A549 (cell line): ENCODE measurements at regions not wholly inside any gene's neighbourhood (a gene's known extent, or its start where the extent isn't known, plus 50 kb on each side); places are given as distances from the start of the nearest gene placed in this dataset.

Experiments
- ATAC-seq, 2 experiments: fragments of 200-7000 bp in 1 of 2; fragments of >200 bp in 1 of 2; cut with Nextera tagmentation in 1 of 2; cut with Tn5 transposase in 1 of 2; 3 replicates each; pipeline versions ENCODE4 v1.8.0 to v1.9.1; 2018 to 2020; ENCODE audit warnings: mild to moderate bottlenecking in 1 of 2, moderate library complexity in 1 of 2
- CTCF ChIA-PET: fragments of 300-600 bp; sonication (Branson Sonifier 250); formaldehyde crosslinking; extraction: SDS; loops from one replicate; lab custom pipeline; 2021; ENCODE audit warnings: antibody characterized with exemption, inconsistent platforms; lab: Yijun Ruan, JAX
- POLR2A ChIA-PET: fragments of 350-600 bp; formaldehyde crosslinking; extraction: SDS; loops from one replicate; lab custom pipeline; 2021; ENCODE audit warnings: antibody characterized with exemption, inconsistent platforms; lab: Yijun Ruan, JAX
- DNase-seq, 2 experiments: peaks; one replicate each; pipeline versions ENCODE4 v3.0.0 to v3.0.0-alpha.2; 2011 to 2016; ENCODE audit warnings: low read depth in 1 of 2, low spot score in 1 of 2
- FAIRE-seq: peaks from 2 replicates; lab custom pipeline; 2011; peaks lifted over from hg19 to GRCh38; lab: Jason Lieb, UNC
- H3K27ac ChIP-seq, 2 experiments: fragments of >200 bp; sonication (Bioruptor Twin); formaldehyde crosslinking; 3 replicates each; pipeline ENCODE4 v1.5.1; 2016 to 2017
- H3K4me1 ChIP-seq: fragments of >200 bp; sonication (Bioruptor Twin); formaldehyde crosslinking; 3 replicates; pipeline ENCODE4 v1.6.1; 2016
- H3K4me2 ChIP-seq: fragments of >200 bp; sonication (Bioruptor Twin); formaldehyde crosslinking; 3 replicates; pipeline ENCODE4 v1.6.1; 2016
- H3K4me3 ChIP-seq: fragments of >200 bp; sonication (Bioruptor Twin); formaldehyde crosslinking; 3 replicates; pipeline ENCODE4 v1.5.1; 2016
- H3K9me3 ChIP-seq: fragments of >200 bp; sonication (Bioruptor Twin); formaldehyde crosslinking; 3 replicates; pipeline ENCODE4 v1.6.1; 2016
- CBX2 ChIP-seq: fragments of 200-600 bp; sonication (generic); IDR thresholded peaks from 2 replicates; pipeline ENCODE4 v1.6.1; 2016; ENCODE audit warnings: low read depth, mild to moderate bottlenecking, borderline replicate concordance
- CEBPB ChIP-seq, 2 experiments: fragments of >200 bp in 1 of 2; sonication (Bioruptor Twin) in 1 of 2; formaldehyde crosslinking in 1 of 2; IDR thresholded peaks; 2 replicates each; pipeline ENCODE4 v1.6.1; 2012 to 2016
- EHMT2 ChIP-seq: fragments of 200-600 bp; sonication (generic); IDR thresholded peaks from 2 replicates; pipeline ENCODE4 v1.6.1; 2016; ENCODE audit warnings: antibody characterized with exemption, low read depth, mild to moderate bottlenecking, moderate library complexity
- ESRRA ChIP-seq: fragments of 150-350 bp; IDR thresholded peaks from 2 replicates; pipeline ENCODE4 v1.6.1; 2014; ENCODE audit warnings: mild to moderate bottlenecking, low read length, borderline replicate concordance
- FOSL2 ChIP-seq, 2 experiments: fragments of 450-650 bp in 1 of 2; fragments of >200 bp in 1 of 2; sonication (Bioruptor Twin) in 1 of 2; formaldehyde crosslinking; IDR thresholded peaks; 2 replicates each; pipeline versions ENCODE4 v1.5.0 to v1.6.1; 2016 to 2020; ENCODE audit warnings: mild to moderate bottlenecking in 1 of 2, moderate library complexity in 1 of 2
- FOXS1 ChIP-seq: fragments of 250-450 bp; sonication (Bioruptor Pico); IDR thresholded peaks from 2 replicates; pipeline ENCODE4 v1.5.0; 2020; ENCODE audit warnings: mild to moderate bottlenecking, moderate library complexity
- GATA3 ChIP-seq: IDR thresholded peaks from 2 replicates; pipeline ENCODE4 v1.6.1; 2012; ENCODE audit warnings: borderline replicate concordance
- HOXB5 ChIP-seq: fragments of 250-450 bp; sonication (Bioruptor Pico); IDR thresholded peaks from 2 replicates; pipeline ENCODE4 v1.5.0; 2020; ENCODE audit warnings: mild to moderate bottlenecking, moderate library complexity
- JUNB ChIP-seq: fragments of >200 bp; sonication (Bioruptor Twin); formaldehyde crosslinking; IDR thresholded peaks from 2 replicates; pipeline ENCODE4 v1.6.1; 2016
- MAFK ChIP-seq: fragments of 450-650 bp; IDR thresholded peaks from 2 replicates; pipeline ENCODE4 v1.6.1; 2014; ENCODE audit not compliant: partially characterized antibody
- MYC ChIP-seq: IDR thresholded peaks from 2 replicates; pipeline ENCODE4 v1.6.1; 2012; ENCODE audit warnings: mild to moderate bottlenecking, inconsistent platforms, low read length, improper control_type of control experiment, borderline replicate concordance
- NFE2L2 ChIP-seq: fragments of 150-350 bp; conservative IDR thresholded peaks from 2 replicates; pipeline ENCODE4 v1.6.1; 2014; ENCODE audit warnings: low read length
- POLR2A ChIP-seq: IDR thresholded peaks from 2 replicates; pipeline ENCODE4 v1.6.1; 2012; ENCODE audit warnings: mild to moderate bottlenecking, low read length
- RAD21 ChIP-seq, 2 experiments: fragments of >200 bp in 1 of 2; sonication (Bioruptor Twin) in 1 of 2; formaldehyde crosslinking in 1 of 2; IDR thresholded peaks in 1 of 2; conservative IDR thresholded peaks in 1 of 2; 2 replicates in 1 of 2; 3 replicates in 1 of 2; pipeline ENCODE4 v1.6.1; 2012 to 2018; ENCODE audit warnings: inconsistent platforms in 1 of 2
- RNF2 ChIP-seq: fragments of 200-600 bp; sonication (generic); IDR thresholded peaks from 2 replicates; pipeline ENCODE4 v1.6.1; 2016; ENCODE audit warnings: low read depth, mild to moderate bottlenecking, antibody characterized with exemption, moderate library complexity, borderline replicate concordance
- TP53 ChIP-seq: fragments of 250-450 bp; sonication (Bioruptor Pico); IDR thresholded peaks from 2 replicates; pipeline ENCODE4 v1.5.0; 2021; ENCODE audit warnings: mild to moderate bottlenecking, moderate library complexity
- USF2 ChIP-seq: fragments of 450-650 bp; IDR thresholded peaks from 2 replicates; pipeline ENCODE4 v1.6.1; 2014; ENCODE audit warnings: antibody characterized with exemption
- ZC3H11A ChIP-seq: fragments of 450-650 bp; IDR thresholded peaks from 2 replicates; pipeline ENCODE4 v1.6.1; 2014; ENCODE audit warnings: antibody characterized with exemption, mild to moderate bottlenecking
- ZFP36 ChIP-seq: fragments of 450-650 bp; IDR thresholded peaks from 2 replicates; pipeline ENCODE4 v1.6.1; 2014; ENCODE audit warnings: borderline replicate concordance; ENCODE audit not compliant: partially characterized antibody
- ZNF302 ChIP-seq: fragments of 250-450 bp; sonication (Bioruptor Pico); IDR thresholded peaks from 2 replicates; pipeline ENCODE4 v1.9.0; 2021; ENCODE audit warnings: inconsistent platforms, mild to moderate bottlenecking, moderate library complexity
- WGBS: methylation state at CpG from one replicate; pipeline ENCODE4 v1.1.6; 2017; ENCODE audit errors: missing lambda C conversion rate; 5-methylcytosine and 5-hydroxymethylcytosine counted together
- TF ChIP-seq, protein P1 (sequence below): IDR thresholded peaks from 2 replicates; pipeline ENCODE4 v1.6.1; 2012; ENCODE audit warnings: low read depth, borderline replicate concordance
- TF ChIP-seq, protein P2 (sequence below): IDR thresholded peaks from 2 replicates; pipeline ENCODE4 v1.6.1; 2012
- TF ChIP-seq, protein P3 (sequence below): fragments of 250-450 bp; sonication (Bioruptor Pico); IDR thresholded peaks from 2 replicates; pipeline ENCODE4 v1.5.0; 2020; ENCODE audit warnings: low read depth, mild to moderate bottlenecking, moderate library complexity

GRCh38 chr11:107196732-107197131 is 178.5 kb upstream of the GUCY1A2 start:
- ChIA-PET CTCF (no interaction called here), POLR2A (no interaction called here)
- ATAC-seq (peak; percentile 92 to 100), FAIRE-seq (no peak), DNase-seq (peak; percentile 6 to 69)
- 13% methylated on average over 1 of the region's 1 CpG for WGBS
- no peaks in the 10 kb centered on the region for H3K9me3 ChIP-seq
- H3K4me3 ChIP-seq = no peak overlapping the region
- H3K27ac ChIP-seq = peak overlapping the region; percentile 34 to 53; a peak in 5 of 6 replicates
- peaks cover 18% of the 10 kb centered on the region; the same call in 2 of the 3 replicates for H3K4me1 ChIP-seq
- peak overlapping the region; percentile 49 for H3K4me2 ChIP-seq
- TF ChIP-seq USF2 = no peak
- TF ChIP-seq ZFP36 = no peak
- TF ChIP-seq, protein P1, sequence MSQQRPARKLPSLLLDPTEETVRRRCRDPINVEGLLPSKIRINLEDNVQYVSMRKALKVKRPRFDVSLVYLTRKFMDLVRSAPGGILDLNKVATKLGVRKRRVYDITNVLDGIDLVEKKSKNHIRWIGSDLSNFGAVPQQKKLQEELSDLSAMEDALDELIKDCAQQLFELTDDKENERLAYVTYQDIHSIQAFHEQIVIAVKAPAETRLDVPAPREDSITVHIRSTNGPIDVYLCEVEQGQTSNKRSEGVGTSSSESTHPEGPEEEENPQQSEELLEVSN = no peak
- TF ChIP-seq ZC3H11A = no peak
- TF ChIP-seq GATA3 = no peak

- Histone ChIP-seq H3K4me1 (no peaks in the 10 kb centered on the region), H3K27ac (no peak overlapping the region), H3K9me3 (no peaks in the 10 kb centered on the region), H3K4me2 (no peak overlapping the region), H3K4me3 (no peak overlapping the region)
- no peak for FAIRE-seq
- CTCF ChIA-PET = no interaction called here
- DNase-seq = no peak
- POLR2A ChIA-PET = no interaction called here
- no peak for TF ChIP-seq ZNF302 (CRISPR knock-in tag)
- no peak for TF ChIP-seq FOXS1
- no peak for TF ChIP-seq JUNB
- no peak for ATAC-seq
Observed at GRCh38 chr11:107184986-107185385, 166.7 kb upstream of the GUCY1A2 start.

- Histone ChIP-seq H3K4me1 (no peaks in the 10 kb centered on the region), H3K27ac (no peak overlapping the region), H3K4me2 (no peak overlapping the region), H3K9me3 (no peaks in the 10 kb centered on the region), H3K4me3 (no peak overlapping the region)
- 63% methylated on average over 2 of the region's 2 CpGs for WGBS
- DNase-seq = no peak
- POLR2A ChIA-PET = no interaction called here
- FAIRE-seq = no peak
- TF ChIP-seq NFE2L2 (no peak), POLR2A (no peak), EHMT2 (no peak), CBX2 (no peak), RAD21 (conservative IDR thresholded peaks at IDR 0.05 in 1 of 2, IDR thresholded peaks at IDR 0.05 in 1 of 2) (no peak), FOSL2 (IDR thresholded peaks at IDR 0.05) (no peak), FOSL2 (CRISPR knock-in tag; IDR thresholded peaks at IDR 0.05) (no peak), MYC (no peak), HOXB5 (no peak), TP53 (CRISPR knock-in tag) (no peak), CEBPB (IDR thresholded peaks at IDR 0.05) (no peak), MAFK (no peak), ESRRA (no peak), RNF2 (no peak)
- TF ChIP-seq, protein P2, sequence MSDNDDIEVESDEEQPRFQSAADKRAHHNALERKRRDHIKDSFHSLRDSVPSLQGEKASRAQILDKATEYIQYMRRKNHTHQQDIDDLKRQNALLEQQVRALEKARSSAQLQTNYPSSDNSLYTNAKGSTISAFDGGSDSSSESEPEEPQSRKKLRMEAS = no peak
- TF ChIP-seq, protein P3, sequence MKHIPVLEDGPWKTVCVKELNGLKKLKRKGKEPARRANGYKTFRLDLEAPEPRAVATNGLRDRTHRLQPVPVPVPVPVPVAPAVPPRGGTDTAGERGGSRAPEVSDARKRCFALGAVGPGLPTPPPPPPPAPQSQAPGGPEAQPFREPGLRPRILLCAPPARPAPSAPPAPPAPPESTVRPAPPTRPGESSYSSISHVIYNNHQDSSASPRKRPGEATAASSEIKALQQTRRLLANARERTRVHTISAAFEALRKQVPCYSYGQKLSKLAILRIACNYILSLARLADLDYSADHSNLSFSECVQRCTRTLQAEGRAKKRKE = no peak
- ATAC-seq = no peak
- CTCF ChIA-PET = no interaction called here
Observed at GRCh38 chr11:107183953-107184352, 165.7 kb upstream of the GUCY1A2 start.
